ENCODE measurements at regions not wholly inside any gene's neighbourhood (a gene's known extent, or its start where the extent isn't known, plus 50 kb on each side); places are given as distances from the start of the nearest gene placed in this dataset.

DNA sequence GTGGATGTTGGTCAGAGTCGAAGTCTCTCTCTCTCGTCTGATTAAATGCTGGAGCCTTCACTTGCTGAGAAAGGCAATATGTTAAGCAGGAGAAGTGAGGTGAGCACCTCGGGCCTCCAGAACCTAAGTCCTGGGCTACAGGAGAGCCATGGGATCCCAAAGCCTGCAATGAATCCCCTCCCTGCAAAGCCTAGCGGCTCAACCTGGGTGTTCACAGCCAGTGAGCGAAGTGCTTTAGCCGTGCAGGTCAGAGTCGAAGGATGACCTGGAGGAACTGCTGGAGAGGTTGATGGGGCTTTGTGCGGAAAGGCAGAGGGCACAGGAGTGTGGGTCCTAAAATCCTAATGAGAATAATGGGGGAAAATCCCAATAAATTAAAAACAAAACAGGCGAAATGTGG lies 267.8 kb downstream of the ENGASE start:
- DNase-seq (ENCODE audit: low read depth): no peak

DNA sequence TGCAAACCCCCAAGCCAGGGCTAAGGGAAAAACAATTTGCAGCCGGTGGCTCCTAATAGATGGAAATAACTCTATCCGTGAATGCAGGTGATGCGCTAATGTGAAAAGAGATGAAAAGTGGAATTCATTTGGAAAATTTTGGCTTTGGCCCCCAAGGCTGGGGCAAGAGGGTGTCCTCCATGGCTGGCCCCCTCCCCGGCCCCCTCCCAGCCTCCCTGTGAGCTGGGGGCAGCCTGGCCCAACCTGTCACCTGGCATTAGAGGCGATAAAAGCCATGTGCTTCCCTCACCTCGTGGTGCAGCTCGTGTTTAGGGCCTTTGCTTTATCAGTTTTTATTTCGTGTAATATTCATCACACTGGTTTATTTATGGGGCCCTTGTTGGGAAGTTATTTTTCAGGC lies 267.2 kb downstream of the ENGASE start:
- no peak for DNase-seq (ENCODE audit: low read depth)

DNA sequence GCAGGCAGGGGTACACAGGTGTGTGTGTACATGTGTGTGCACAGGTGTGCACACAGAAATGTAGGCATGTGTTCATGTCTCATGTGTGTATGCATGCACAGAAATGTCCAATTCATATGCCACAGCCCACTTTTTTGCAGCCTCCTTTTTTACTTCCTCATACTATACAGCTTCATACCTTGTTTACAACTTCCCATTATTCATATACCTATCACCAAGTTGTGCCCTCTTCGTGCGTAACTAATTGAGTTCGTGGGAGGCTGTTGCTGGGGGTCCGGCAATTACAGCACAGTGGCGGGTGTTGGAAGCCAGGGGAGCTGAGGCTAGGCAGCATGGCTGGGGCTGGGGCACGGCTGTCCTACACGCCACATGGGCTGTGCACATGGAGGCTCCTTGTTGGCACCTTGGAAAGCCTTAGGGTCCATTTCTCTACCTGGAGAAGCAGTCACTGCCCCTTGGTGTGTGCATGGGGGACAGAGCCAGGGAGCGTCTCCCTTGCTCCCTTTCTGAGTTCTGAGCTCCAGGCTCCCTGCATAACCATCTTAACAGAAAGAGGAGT lies 266.7 kb downstream of the ENGASE start:
- no peak for DNase-seq (ENCODE audit: low read depth)

DNA sequence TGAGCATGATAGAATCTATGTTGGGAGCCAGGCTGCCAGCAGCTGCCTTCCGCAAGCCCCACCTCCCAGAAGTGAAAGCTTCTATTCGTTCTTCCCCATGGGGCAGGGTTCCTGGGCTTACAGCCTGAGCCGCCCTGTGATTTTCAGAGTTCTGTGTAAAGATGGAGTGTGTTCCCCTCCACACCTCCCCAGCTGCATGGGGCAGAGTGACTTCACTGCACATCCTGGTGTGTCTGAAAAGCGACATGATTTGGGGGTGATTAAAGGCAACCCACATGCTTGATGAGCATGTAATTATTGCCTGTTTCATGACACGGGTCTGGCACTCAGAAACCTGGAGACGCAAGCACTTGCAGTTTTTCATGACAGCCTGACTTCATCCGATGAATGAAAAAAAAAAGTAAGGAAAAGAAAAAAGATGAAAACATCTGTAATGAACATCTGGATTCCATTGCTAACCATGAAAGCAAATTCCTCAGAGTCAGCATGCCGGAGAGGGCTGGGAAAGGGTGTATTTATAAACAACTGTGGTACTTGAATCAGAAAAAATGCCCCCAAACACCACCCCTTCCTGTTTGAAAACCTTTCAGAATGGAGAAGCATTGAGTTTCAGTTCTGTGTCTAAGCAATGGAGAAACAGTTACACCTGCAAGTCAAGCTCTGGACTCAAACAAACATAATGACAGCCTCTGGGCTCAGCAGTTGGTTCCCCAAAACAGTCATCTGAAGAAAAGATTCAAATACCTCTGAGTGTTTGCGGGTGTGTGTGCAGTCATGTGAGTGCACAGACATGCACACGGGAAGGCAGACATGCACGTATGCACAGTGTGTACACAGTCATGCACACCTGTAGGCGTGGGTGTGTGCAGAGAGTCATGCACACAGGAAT lies 266.0 kb downstream of the ENGASE start:
- no peak for DNase-seq (ENCODE audit: low read depth)

DNA sequence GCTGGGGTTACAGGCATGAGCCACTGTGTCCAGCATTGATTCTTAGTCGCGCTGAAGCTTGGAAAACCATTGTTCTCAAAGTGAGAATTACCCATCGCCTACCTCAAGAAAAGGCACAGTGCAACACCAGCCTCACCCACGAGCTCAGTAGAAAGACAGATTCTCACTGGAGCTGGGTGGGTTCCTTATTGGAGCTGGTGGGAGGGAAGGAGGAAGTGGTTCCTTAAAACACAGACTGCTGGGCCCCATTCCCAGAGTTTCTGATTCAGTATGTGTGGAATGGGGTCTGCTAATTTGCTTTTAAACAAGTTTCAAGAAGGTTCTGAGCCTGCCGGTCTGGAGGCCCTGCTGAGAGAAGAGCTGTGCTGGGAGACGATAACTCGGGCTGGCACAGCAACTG lies 264.7 kb downstream of the ENGASE start:
- no peak for DNase-seq (ENCODE audit: low read depth)

DNA sequence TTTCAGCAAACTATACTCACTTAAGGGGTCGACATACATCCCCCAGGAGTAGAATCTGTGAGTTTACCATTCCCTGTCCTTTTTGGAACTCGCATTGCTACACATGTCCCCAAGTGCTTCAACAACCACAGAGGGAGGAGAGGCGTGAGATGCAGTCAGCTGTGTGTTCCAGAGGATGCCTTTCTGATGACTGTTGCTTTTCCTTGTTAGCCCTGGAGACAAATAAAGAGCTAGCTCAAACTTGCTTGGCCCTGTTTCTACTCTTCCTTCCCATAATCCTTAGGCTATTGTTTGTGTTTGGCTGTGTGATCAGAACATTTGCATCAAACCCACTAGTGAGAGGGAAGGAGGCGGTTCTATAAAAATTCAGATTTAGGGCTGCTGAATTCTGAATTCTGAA lies 264.0 kb downstream of the ENGASE start:
- peak; percentile 15 for DNase-seq (ENCODE audit: low read depth)

DNA sequence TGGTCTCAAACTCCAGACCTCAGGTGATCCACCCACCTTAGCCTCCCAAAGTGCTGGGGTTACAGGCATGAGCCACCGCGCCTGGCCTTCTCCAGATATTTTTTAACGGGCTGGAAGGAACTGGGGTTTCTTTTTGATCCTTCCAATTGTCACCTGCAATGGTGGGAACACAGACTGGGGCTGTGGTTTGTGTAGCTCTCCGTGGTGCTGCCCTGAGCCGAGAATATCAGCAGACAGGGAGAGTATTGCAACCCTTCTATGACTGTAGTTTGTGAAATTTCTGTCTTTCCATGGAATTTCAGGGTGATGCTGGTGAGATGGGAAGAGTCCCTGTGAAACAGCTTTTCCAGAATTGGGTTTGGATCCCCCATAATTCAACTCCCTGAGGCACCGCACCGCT lies 263.5 kb downstream of the ENGASE start:
- DNase-seq (ENCODE audit: low read depth): no peak

DNA sequence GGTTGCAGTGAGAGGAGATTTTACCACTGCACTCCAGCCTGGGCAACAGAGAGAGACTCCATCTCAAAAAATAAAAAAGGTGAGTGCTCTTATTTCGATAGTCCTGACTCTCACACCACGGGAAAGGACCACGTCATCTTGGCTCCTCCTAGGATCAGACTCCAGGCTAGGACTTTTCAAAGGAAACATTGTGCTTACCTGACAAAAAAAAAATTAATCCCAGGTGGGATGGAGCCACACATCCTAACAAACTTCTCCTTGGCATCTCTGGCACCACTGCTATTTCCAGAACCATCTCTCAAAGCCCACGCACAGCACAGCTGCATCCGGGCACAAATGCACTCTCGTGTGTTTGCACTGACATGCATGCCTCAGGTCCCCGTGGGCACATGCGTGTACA lies 262.4 kb downstream of the ENGASE start:
- no peak for DNase-seq (ENCODE audit: low read depth)

DNA sequence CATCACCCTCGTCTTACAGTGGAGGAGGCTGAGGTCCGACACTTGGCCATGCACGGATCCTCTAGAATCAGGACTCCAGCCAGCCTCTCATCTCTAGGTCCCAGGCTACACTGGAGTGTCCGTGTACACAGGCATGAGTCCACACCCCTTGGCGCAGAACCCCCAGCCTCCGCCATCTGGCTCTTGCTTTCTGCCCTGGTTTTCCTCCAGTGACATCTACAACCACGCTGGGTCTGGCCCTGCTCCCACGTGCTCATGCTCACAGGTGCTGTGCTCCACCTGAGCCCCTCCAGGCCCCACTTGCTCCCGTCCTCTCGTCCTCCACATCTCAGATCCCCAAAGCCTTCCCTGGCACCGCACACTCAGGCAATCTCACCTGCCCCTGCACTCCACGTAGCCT lies 260.8 kb downstream of the ENGASE start:
- DNase-seq (ENCODE audit: low read depth): no peak

DNA sequence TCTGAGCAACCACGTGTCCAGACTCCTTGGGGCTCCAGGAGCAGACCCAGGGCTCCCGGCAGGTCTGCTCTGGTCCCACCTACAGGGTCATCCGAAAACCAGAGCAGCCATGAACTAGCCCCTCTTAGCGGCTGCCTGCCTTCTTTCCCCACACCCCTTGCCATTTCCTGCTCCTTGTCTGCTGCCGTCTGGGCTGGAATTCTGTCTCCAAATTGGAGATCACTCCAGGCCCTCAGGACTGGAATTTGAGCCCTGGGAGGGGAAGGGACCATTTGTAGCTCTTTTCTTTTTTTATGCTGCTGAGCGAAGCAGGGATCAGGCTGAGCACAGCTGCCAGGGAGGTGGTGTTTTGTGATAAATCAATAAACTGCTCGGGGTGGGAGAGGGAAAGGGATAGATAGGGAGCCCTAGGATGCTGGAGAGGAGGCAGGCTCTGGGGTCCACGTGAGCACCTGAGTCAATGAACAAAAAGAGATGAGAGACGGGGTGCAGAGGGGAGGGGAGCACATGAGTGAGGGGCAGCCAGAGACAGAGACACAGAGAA lies 257.5 kb downstream of the ENGASE start:
- no peak for DNase-seq (ENCODE audit: low read depth)

DNA sequence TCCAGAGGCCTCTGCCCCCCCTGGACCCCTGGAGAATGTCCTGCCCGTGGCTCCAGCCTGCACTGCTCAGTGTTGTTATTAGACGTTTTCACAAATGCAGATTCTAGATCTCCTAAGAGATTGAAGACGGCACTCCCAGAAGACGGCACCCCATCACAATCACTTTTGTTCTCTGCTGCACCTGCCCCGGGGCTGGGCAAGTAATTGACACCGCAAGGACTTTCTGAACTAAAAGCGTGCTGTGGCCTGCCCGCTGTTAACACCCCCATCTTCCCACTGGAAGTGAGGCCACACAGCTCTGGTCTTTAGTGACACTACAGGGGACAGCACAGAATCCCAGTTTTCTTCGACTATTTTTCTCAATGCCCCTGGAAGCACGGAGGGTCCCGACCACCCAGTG lies 256.9 kb downstream of the ENGASE start:
- no peak for DNase-seq (ENCODE audit: low read depth)

DNA sequence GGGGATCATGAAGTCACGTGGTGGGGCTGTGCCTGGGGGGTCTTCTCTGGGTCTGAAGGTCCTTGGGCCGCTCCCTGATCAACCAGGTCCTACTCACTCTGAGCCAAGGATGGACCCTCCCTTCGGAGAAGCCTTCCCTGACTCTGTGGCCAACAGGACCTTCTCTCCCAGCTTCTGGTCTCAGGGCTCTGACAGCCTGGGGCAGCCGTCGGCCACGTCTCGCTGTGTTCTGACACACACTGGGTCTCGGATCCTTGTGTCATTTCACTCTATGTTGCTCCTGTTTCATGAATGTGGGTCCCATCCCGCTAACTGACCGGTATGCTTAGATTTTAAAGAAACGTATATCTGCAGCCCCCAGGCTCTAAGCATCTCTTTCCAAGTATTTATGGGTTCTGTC lies 256.1 kb downstream of the ENGASE start:
- DNase-seq (ENCODE audit: low read depth): no peak

DNA sequence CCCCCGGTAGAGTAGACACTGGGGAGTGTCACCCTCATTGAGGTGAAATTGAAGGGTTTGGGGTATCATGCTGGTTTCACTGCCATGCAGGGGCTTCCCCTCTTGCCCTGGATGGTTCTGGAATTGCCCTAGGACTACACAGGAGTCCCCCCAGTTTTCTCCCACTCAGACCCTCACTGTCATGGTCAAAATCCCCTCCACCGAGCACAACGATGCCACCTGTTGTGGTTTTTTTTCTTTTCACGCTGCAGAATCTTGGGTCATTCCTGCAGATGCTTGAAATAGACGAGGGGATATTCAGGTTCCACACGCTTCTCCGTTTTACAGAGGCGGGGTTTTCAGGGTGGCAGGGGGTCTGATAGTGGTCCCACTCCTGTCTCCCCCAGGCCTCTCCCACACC lies 255.6 kb downstream of the ENGASE start:
- no peak for DNase-seq (ENCODE audit: low read depth)

DNA sequence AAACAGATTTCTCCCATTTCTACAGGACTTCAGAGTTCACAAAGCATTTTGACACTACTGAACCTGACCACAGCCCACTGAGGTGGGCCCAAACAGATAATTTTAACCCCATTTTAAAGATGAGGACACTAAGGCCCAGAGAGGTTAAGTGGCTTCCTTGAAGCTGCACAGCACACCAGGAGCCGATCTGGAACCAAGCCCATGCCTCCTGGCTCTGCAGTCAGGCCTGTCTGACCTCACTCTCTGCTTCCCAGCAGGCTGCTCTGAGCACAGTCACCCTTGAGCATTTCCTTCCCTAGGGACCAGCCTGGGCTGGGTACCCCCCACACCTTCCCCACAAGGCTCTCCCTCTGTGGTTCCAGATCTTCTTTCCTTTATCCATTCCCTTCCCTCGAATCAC lies 252.2 kb downstream of the ENGASE start:
- no peak for DNase-seq (ENCODE audit: low read depth)

DNA sequence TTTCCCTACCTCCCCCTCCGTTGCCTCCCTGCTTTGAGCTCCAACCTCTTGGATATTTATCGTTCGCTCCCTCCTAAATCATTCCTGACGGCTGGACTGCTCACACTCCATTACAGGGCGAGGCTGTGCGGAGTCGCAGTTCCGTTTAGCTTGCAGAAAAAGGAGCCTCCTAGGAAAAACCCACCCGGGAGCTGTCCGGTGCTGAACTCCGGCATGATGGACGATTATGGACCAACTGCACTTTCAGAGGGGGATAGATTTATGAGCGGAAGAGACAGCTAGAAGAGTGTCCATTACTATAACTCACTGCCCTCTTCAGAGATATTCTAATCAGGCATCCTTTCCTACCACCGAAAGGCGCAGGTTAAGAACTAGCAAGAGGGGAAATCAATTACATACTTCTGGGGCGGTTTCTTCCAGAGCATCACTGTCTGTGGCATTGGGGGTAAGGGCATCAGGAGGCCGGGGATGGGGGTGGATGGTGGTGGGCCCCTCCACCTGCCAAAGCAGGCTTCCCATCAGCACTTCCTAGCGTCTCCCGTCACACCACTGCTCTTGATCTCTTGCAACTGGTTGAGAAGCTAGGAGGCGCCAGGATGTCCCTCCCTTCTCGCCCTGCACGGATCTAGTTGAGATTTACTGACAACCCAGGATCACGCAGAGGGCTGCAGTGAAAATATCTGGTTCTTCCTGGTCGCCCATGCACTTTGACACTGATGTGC lies 251.2 kb downstream of the ENGASE start:
- peak; percentile 7 for DNase-seq (ENCODE audit: low read depth)

DNA sequence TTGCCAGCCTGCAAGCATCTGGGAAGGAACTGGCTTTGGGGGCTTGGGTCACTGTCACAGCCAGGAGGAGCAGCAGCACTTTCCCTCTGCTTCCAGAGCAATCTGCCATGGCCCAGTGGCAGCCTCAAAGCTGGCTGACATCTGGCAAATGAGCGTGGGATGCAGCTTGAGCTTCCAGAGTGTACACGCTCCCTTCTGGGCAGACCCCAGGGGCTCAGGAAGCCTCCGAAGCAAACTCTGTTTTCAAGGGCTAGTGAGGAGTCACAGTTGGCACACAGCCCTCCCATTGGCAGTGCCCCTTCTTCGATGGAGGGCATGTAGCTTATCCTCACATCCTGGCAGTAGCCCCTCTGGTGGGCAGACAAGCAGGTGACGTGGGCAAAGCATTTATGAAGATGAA lies 249.6 kb downstream of the ENGASE start:
- no peak for DNase-seq (ENCODE audit: low read depth)

DNA sequence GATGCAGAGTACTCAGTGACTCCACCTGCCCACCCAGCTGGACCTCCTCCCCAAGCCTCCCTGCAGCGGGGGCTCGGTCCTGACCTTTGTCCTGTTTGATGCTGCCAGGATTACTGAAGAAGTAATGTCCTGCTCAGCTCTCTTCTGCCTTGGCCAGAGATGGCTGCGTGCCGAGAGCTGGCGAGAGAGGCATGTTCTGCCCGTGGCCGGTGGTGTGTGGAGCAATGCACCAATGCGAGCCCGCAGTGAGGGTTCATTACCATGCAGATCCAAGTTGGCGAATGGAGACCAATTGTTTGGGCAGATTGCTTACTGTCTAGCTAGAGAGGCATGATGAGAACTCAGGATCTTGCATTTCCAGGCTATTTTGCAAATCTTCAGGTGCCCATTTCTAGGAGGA lies 248.9 kb downstream of the ENGASE start:
- no peak for DNase-seq (ENCODE audit: low read depth)

DNA sequence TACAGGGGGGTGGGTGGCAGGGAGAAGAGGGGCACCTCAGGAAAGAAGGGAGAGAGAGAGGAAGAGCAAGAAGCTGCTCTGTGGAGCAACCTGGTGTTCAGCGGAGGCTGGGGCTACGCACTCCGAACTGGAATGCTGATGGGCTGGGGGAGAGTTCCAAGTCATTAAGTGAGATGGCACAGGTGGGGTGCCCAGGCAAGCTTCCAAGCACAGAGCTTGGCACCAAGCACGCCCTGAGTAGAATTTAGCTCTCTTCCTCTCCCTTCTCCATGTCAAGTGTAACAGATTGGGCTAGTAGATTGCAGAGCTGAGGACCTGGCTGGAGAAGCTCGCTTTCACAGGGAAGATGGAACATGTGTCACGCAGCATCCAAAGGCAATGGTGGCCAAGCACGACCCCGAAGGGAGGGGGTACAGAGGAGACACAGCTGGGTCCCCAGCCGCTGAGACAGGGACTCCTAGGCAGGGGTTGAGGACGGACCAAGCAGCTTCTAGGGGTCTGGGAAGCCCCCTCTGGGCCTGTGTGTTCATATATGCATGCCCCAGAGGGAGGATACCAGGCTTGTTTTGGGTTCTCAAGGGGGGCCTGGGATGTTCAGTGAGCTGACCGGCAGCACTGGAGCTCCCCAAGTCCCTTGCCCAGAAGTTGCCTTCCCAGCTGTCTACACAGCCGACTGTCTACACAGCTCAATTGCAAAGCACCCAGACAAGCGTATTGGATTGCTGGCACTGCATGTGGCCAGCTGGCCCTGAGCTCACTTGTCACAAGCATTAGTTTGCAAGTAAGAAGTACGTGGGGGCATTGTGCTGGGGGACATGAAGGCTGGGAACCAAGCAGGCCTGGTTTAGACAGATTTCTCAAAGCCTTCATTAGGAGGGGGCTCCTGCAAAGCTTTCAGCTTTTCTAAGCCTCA lies 247.8 kb downstream of the ENGASE start:
- DNase-seq (ENCODE audit: low read depth): no peak

DNA sequence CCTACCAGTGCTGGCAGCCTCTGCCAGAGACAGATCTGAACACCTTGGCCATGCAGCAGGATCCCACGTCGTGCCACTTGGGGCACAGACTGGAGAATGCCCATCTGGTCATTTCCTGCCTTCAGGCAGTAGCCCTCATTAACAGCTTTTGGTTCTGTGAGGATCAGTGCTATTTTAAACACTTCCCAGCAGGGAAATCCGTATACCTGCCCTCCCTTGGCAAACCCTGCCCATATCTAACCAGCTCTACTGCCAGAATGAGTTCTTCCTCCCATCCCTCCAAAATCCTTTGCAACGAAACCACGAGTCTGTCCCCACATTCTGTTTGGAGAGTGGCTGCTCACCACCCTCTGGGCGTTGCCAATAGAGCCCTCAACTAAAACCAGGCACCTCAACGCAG lies 245.7 kb downstream of the ENGASE start:
- no peak for DNase-seq (ENCODE audit: low read depth)

DNA sequence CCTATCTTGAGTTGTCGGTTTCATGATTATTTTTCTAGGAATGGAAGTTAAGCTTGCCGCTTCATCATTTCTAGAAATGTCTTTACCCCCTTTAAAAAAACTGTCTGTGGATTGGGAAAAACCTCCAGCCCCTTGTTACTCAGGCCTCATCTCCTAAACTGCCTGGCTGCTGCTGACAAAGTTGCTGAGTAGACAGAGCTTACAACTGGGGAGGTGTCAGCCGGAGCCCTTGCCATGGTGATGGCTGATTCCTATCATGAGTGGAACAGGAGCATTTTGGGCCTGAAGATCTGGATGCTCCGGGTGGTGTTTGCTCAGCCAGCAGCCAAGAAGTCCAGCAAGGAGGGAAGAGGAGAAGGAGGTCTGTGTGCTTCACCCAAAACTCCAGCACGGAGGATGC lies 243.3 kb downstream of the ENGASE start:
- DNase-seq (ENCODE audit: low read depth): no peak

DNA sequence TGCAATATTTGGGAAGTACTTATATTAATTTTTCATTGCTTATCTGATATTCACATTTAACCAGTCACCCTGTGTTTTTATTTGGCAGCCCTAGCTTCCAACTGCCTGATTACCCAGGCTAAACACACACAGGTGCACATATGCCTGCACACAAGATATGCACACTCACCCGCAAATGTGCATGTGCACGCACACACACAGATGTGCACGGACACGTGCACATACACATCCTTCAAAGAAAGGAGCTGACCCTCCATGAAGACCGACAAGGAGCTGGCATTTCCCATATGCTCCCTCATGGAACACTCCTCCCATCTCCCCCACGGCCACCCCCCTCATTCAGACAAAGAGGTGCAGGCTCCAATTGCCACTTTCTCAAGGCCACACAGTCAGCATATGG lies 242.2 kb downstream of the ENGASE start:
- no peak for DNase-seq (ENCODE audit: low read depth)

All from RPMI7951 (cell line).